ENCODE measurements at regions not wholly inside any gene's neighbourhood (a gene's known extent, or its start where the extent isn't known, plus 50 kb on each side); places are given as distances from the start of the nearest gene placed in this dataset.
A peak's percentile ranks its signal among the peaks of the same experiment; 100 is the strongest.

- Histone ChIP-seq H3K27ac (ENCODE audit: low read length) (no peak overlapping the region), H3K27me3 (ENCODE audit: low read depth, low read length) (no peaks in the 10 kb centered on the region), H3K4me1 (ENCODE audit: control insufficient read depth in 1 of 2, insufficient read depth in 2 of 2, low read length in 2 of 2) (no peaks in the 10 kb centered on the region), H3K36me3 (ENCODE audit: control insufficient read depth in 1 of 2, insufficient read depth in 2 of 2, low read length in 2 of 2) (no peaks in the 10 kb centered on the region), H3K9me3 (ENCODE audit: control insufficient read depth in 1 of 2, low read length in 2 of 2) (peaks cover 0 to 3% of the 10 kb centered on the region in 2 donors), H3K4me3 (ENCODE audit: low read depth in 1 of 2, low read length in 2 of 2) (no peak overlapping the region)
Observed at GRCh38 chr7:35430547-35431153, 176.8 kb upstream of the TBX20 start.

GRCh38 chr7:35424869-35425495 is 171.1 kb upstream of the TBX20 start:
- H3K27me3 ChIP-seq (ENCODE audit: low read depth, low read length): no peaks in the 10 kb centered on the region
- H3K4me1 ChIP-seq (ENCODE audit: control insufficient read depth in 1 of 2, insufficient read depth in 2 of 2, low read length in 2 of 2): no peaks in the 10 kb centered on the region
- no peak overlapping the region for H3K27ac ChIP-seq (ENCODE audit: low read length)
- H3K9me3 ChIP-seq (ENCODE audit: control insufficient read depth in 1 of 2, low read length in 2 of 2): peaks cover 0 to 3% of the 10 kb centered on the region in 2 donors
- H3K4me3 ChIP-seq (ENCODE audit: low read depth in 1 of 2, low read length in 2 of 2): no peak overlapping the region
- H3K36me3 ChIP-seq (ENCODE audit: control insufficient read depth in 1 of 2, insufficient read depth in 2 of 2, low read length in 2 of 2): no peaks in the 10 kb centered on the region

DNA sequence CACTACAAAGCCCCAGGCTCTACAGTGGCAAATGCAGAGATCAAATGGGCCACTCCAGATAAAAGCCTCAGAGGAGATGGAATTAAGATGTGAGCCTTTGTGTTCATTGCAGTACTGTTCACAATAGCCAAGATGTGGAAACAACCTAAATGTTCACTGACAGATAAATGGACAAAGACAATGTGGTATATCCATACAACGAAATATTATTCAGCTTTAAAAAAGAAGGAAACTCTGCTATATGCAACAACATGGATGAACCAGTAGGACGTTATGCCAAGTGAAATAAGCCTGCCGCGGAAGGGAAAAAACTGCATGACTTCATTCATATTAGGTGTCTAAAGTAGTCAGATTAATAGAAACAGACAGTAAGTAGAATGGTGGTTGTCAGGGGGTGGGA is 170.5 kb upstream of the TBX20 start:
- Histone ChIP-seq H3K27ac (ENCODE audit: low read length) (no peak overlapping the region), H3K9me3 (ENCODE audit: control insufficient read depth in 1 of 2, low read length in 2 of 2) (peaks cover 0 to 3% of the 10 kb centered on the region in 2 donors), H3K4me1 (ENCODE audit: control insufficient read depth in 1 of 2, insufficient read depth in 2 of 2, low read length in 2 of 2) (no peaks in the 10 kb centered on the region), H3K27me3 (ENCODE audit: low read depth, low read length) (no peaks in the 10 kb centered on the region), H3K36me3 (ENCODE audit: control insufficient read depth in 1 of 2, insufficient read depth in 2 of 2, low read length in 2 of 2) (no peaks in the 10 kb centered on the region), H3K4me3 (ENCODE audit: low read depth in 1 of 2, low read length in 2 of 2) (no peak overlapping the region)

GRCh38 chr7:35422715-35423114 is 168.8 kb upstream of the TBX20 start:
- H3K4me1 ChIP-seq (ENCODE audit: control insufficient read depth in 1 of 2, insufficient read depth in 2 of 2, low read length in 2 of 2): no peaks in the 10 kb centered on the region
- no peaks in the 10 kb centered on the region for H3K9me3 ChIP-seq (ENCODE audit: control insufficient read depth in 1 of 2, low read length in 2 of 2)
- no peak overlapping the region for H3K27ac ChIP-seq (ENCODE audit: low read length)
- no peak overlapping the region for H3K4me3 ChIP-seq (ENCODE audit: low read depth in 1 of 2, low read length in 2 of 2)
- H3K27me3 ChIP-seq (ENCODE audit: low read depth, low read length): no peaks in the 10 kb centered on the region
- H3K36me3 ChIP-seq (ENCODE audit: control insufficient read depth in 1 of 2, insufficient read depth in 2 of 2, low read length in 2 of 2): no peaks in the 10 kb centered on the region

DNA sequence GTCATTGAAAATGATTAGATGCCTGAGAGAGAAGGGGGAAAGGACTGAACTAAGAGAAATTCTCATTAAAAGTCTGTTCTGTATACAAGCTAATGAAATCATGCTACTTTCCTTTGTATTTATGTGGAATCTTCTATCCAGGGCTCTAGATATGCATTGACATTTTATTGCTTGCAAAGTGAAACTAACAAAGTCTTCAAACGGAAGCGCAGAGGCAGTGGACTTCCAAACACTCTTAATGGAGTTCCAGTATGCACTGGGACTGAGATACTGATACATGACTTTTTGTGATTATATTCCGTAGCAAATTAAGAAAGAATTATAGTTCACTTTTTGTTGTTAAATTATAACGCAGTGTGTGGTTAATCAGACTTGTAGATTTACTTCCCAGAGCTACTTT is 166.8 kb upstream of the TBX20 start:
- Histone ChIP-seq H3K4me3 (ENCODE audit: low read depth in 1 of 2, low read length in 2 of 2) (peak overlapping the region; percentile 9 to 19), H3K9me3 (ENCODE audit: control insufficient read depth in 1 of 2, low read length in 2 of 2) (no peaks in the 10 kb centered on the region), H3K4me1 (ENCODE audit: control insufficient read depth in 1 of 2, insufficient read depth in 2 of 2, low read length in 2 of 2) (no peaks in the 10 kb centered on the region), H3K27ac (ENCODE audit: low read length) (no peak overlapping the region), H3K36me3 (ENCODE audit: control insufficient read depth in 1 of 2, insufficient read depth in 2 of 2, low read length in 2 of 2) (no peaks in the 10 kb centered on the region), H3K27me3 (ENCODE audit: low read depth, low read length) (no peaks in the 10 kb centered on the region)

DNA sequence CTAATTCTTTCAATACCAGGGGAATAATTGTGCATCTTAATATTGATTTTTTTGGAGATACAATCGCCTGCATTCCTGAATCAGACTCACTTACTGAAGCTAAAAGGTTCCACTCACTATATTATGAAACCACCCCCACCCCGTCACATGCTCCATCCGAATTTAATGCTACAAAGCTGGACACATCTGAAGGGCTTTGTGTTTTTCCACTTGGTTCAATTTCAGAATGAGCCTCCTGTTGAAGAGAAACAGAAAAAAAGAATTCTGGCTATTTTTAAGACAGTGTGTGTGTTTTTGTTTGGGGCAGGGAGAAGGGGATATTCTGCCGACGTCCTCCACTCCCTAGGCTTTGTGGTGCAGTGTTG is 165.5 kb upstream of the TBX20 start:
- Histone ChIP-seq H3K36me3 (ENCODE audit: control insufficient read depth in 1 of 2, insufficient read depth in 2 of 2, low read length in 2 of 2) (no peaks in the 10 kb centered on the region), H3K27me3 (ENCODE audit: low read depth, low read length) (no peaks in the 10 kb centered on the region), H3K9me3 (ENCODE audit: control insufficient read depth in 1 of 2, low read length in 2 of 2) (no peaks in the 10 kb centered on the region), H3K27ac (ENCODE audit: low read length) (no peak overlapping the region), H3K4me3 (ENCODE audit: low read depth in 1 of 2, low read length in 2 of 2) (no peak overlapping the region), H3K4me1 (ENCODE audit: control insufficient read depth in 1 of 2, insufficient read depth in 2 of 2, low read length in 2 of 2) (no peaks in the 10 kb centered on the region)

DNA sequence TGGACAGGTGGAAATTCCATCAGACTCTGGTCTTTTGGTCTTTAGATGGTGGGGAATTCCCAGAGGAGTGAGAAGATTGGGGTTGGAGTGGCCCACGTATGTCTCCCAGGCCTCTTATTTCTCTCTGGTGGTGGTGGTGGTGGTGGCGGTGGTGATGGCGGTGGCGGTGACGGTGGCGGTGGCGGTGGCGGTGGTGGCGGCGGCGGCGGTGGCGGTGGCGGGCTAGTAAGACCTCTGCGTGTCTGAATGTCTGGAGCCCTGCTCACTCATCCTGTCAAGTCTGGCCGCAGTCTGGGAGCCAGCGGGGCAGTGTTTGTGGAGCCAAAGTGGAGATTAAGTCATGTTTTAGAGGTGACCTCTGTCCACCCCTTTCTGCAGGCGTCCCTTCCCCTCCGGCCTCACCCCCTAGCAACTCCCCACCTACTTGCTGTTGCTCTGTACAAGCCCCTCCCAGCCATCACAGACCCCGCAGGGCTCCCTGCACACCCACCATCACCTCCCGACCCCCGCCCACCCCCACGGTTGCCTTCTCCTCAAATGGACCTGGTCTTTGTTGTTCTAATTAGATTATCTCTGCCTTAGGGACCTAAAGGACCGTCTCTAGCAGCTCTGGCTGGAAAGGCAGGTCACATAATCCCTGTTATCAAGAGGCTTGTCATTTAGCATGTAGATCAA is 165.0 kb upstream of the TBX20 start:
- no peak overlapping the region for H3K4me3 ChIP-seq (ENCODE audit: low read depth in 1 of 2, low read length in 2 of 2)
- no peaks in the 10 kb centered on the region for H3K36me3 ChIP-seq (ENCODE audit: control insufficient read depth in 1 of 2, insufficient read depth in 2 of 2, low read length in 2 of 2)
- H3K9me3 ChIP-seq (ENCODE audit: control insufficient read depth in 1 of 2, low read length in 2 of 2): no peaks in the 10 kb centered on the region
- H3K27me3 ChIP-seq (ENCODE audit: low read depth, low read length): no peaks in the 10 kb centered on the region
- no peaks in the 10 kb centered on the region for H3K4me1 ChIP-seq (ENCODE audit: control insufficient read depth in 1 of 2, insufficient read depth in 2 of 2, low read length in 2 of 2)
- no peak overlapping the region for H3K27ac ChIP-seq (ENCODE audit: low read length)

- H3K9me3 ChIP-seq (ENCODE audit: control insufficient read depth in 1 of 2, low read length in 2 of 2): no peaks in the 10 kb centered on the region
- H3K27ac ChIP-seq (ENCODE audit: low read length): no peak overlapping the region
- no peaks in the 10 kb centered on the region for H3K27me3 ChIP-seq (ENCODE audit: low read depth, low read length)
- H3K36me3 ChIP-seq (ENCODE audit: control insufficient read depth in 1 of 2, insufficient read depth in 2 of 2, low read length in 2 of 2): no peaks in the 10 kb centered on the region
- H3K4me1 ChIP-seq (ENCODE audit: control insufficient read depth in 1 of 2, insufficient read depth in 2 of 2, low read length in 2 of 2): no peaks in the 10 kb centered on the region
- no peak overlapping the region for H3K4me3 ChIP-seq (ENCODE audit: low read depth in 1 of 2, low read length in 2 of 2)
Observed at GRCh38 chr7:35416568-35416967, 162.7 kb upstream of the TBX20 start.

GRCh38 chr7:35415411-35415822 is 161.5 kb upstream of the TBX20 start:
- no peaks in the 10 kb centered on the region for H3K4me1 ChIP-seq (ENCODE audit: control insufficient read depth in 1 of 2, insufficient read depth in 2 of 2, low read length in 2 of 2)
- no peaks in the 10 kb centered on the region for H3K36me3 ChIP-seq (ENCODE audit: control insufficient read depth in 1 of 2, insufficient read depth in 2 of 2, low read length in 2 of 2)
- H3K4me3 ChIP-seq (ENCODE audit: low read depth in 1 of 2, low read length in 2 of 2): no peak overlapping the region
- H3K27me3 ChIP-seq (ENCODE audit: low read depth, low read length): no peaks in the 10 kb centered on the region
- no peaks in the 10 kb centered on the region for H3K9me3 ChIP-seq (ENCODE audit: control insufficient read depth in 1 of 2, low read length in 2 of 2)
- no peak overlapping the region for H3K27ac ChIP-seq (ENCODE audit: low read length)

GRCh38 chr7:35411331-35411730 is 157.4 kb upstream of the TBX20 start:
- H3K36me3 ChIP-seq (ENCODE audit: control insufficient read depth in 1 of 2, insufficient read depth in 2 of 2, low read length in 2 of 2): no peaks in the 10 kb centered on the region
- H3K27me3 ChIP-seq (ENCODE audit: low read depth, low read length): no peaks in the 10 kb centered on the region
- H3K27ac ChIP-seq (ENCODE audit: low read length): no peak overlapping the region
- H3K9me3 ChIP-seq (ENCODE audit: control insufficient read depth in 1 of 2, low read length in 2 of 2): no peaks in the 10 kb centered on the region
- no peaks in the 10 kb centered on the region for H3K4me1 ChIP-seq (ENCODE audit: control insufficient read depth in 1 of 2, insufficient read depth in 2 of 2, low read length in 2 of 2)
- no peak overlapping the region for H3K4me3 ChIP-seq (ENCODE audit: low read depth in 1 of 2, low read length in 2 of 2)

DNA sequence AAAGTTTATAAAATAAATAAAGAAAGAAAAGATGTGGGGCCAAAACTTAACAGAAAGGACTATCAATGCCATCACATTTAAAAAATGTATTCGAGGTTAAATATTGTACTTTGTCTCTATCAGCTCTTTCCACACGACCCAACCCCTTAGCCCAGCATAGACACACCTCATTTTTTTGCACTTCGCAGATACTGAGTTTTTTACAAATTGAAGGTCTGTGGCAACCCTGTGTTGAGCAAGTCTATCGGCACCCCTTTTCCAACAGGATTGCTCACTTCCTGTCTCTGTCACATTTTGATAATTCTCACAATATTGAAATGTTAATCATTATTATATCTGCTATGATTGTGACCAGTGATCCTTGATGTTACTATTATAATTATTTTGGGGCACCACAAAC is 151.6 kb upstream of the TBX20 start:
- no peak overlapping the region for H3K27ac ChIP-seq (ENCODE audit: low read length)
- no peaks in the 10 kb centered on the region for H3K9me3 ChIP-seq (ENCODE audit: control insufficient read depth in 1 of 2, low read length in 2 of 2)
- H3K27me3 ChIP-seq (ENCODE audit: low read depth, low read length): no peaks in the 10 kb centered on the region
- H3K36me3 ChIP-seq (ENCODE audit: control insufficient read depth in 1 of 2, insufficient read depth in 2 of 2, low read length in 2 of 2): no peaks in the 10 kb centered on the region
- no peak overlapping the region for H3K4me3 ChIP-seq (ENCODE audit: low read depth in 1 of 2, low read length in 2 of 2)
- H3K4me1 ChIP-seq (ENCODE audit: control insufficient read depth in 1 of 2, insufficient read depth in 2 of 2, low read length in 2 of 2): no peaks in the 10 kb centered on the region

All from muscle layer of duodenum (tissue), 2 donors.